ENCODE measurements at regions not wholly inside any gene's neighbourhood (a gene's known extent, or its start where the extent isn't known, plus 50 kb on each side); places are given as distances from the start of the nearest gene placed in this dataset.

DNA sequence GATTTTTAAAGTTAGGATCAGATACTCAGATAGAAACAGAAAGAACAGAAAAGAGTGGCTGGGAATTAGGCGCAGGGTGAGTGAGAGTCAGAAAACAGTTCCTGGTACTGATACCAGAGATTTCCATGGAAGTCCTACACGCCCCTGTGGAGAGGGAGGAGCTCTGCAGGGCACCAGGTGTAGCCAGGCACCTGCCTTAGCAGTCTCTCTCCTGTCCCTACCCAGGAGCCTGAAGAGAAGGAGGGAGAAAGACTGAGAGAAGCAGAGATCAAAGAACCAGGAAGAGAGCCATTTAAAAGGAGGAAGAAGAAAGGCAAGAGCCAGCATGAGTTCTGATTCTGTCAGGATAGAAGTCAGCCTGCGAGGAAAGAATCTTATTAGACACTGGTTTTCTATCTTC lies 65.0 kb downstream of the CBLN1 start:
- DNase-seq (ENCODE audit: low read depth in 2 of 2), result no peak

DNA sequence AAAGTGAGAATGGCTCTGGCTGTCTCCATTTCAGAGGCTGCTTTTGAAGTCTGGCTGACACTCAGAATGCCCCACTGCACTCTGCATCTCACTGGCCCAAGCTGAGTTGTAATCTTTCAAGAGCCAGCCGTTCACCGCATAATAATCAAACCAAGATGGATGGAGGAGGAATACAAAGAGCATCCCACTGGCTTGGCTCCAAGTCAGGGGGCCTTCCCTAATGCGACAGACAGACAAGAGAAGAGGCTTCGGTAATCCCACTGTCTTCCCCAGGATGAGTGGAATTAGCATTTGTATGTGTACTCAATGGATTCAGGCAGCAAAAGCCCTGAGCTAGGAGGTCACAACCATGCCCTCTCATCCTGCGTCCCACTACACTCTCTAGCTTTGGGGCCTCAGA lies 68.0 kb downstream of the CBLN1 start:
- DNase-seq (ENCODE audit: low read depth in 2 of 2), result no peak

DNA sequence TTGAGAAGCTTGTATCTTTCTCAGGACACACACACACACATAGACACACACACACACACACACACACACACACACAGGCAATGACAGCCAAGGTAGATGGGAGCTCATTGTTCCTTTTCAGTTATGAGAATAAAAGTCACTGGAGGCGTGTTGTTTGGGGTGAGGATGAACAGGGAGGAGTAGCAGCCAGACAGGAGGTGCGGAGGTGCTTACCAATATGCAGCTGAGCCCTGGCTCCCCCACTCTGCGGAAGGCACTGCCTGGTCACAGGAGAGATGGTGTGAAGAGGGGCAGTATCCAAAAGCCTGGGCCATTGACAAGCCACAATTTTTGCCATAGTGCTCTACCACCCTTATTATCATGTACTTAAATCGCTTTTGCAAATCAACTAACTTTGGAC lies 77.4 kb downstream of the CBLN1 start:
- no peak for DNase-seq (ENCODE audit: low read depth in 2 of 2)

DNA sequence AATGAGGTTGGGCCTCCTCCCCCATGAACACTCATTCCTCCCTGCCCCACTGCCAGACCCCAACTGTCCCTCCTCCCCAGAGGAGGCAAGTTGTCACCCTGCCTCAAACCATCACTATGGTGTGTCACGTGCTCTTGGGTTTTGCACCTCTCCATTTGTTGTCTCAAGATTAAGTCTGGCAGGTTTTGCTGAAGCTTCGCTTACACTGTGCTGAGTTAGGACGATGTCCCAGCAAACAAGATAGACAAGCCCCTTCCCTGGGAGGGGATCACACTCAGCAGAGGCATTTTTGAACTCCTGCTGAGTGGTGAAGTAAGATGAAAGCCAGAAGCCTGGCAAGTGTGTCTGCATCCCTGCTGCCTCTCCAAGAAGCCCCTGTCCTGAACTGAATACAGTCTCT lies 78.3 kb downstream of the CBLN1 start:
- no peak for DNase-seq (ENCODE audit: low read depth in 2 of 2)

DNA sequence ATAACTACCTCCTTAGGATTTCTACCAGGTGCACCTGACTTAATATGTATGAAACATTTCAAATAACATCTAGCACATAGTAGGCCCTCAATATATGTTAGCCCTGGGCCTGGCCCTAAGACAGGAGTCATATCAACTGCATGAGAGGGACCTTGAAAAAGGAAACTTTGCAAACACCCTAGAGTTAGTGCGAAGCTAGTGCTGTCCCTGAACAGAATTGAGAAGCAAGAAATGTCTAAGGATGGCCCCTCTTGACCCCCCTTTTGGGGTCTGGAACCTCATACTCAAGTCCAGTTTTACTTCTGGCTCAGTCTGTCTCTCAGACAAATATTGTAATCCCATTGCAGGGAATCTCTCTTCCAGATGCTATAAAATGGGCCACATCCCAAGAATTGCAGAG lies 80.5 kb downstream of the CBLN1 start:
- DNase-seq (ENCODE audit: low read depth in 2 of 2), result no peak

DNA sequence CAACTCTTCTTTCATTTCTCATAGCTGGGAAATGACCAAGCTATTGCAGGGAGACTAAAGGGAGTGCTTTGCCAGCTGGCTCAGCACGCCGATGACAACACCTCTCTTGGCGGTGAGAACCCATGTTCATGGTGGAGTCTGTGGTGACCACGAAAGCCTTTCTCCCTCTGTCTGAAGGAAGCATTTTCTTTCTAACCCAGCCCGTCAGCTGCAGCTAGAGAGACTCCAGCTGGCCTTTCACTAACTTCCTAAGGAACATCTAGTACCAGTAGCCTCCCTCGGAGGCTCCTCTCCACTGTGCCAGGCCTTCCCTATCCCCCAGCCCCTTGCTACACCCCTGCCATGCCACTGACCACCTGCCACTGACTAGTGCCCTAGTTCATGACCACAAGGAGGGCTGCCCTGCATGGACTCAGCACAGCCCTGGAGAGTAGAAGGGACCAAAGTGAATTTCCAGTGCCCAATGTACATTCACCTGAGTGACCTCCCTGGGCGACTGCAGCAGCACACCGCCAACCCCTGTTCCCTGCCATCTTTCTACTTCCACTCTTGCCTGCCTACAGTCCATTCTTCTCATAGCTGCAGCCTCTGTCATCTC lies 81.3 kb downstream of the CBLN1 start:
- DNase-seq (ENCODE audit: low read depth in 2 of 2), result no peak

DNA sequence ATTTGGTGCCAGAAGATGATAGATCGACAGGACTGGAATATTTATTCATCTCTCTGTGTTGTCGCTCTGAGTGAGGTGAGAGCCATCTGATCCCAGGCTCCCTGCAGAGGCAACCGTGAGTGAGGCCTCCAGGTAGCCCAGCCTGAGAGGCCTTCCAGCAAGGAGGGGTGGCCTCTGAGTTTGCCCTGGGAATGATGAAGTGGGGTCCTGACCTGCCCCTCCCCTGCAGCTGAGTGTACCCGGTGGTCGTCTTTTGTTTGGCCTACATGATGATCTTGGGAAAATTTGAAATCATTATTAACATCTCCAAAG lies 86.4 kb downstream of the CBLN1 start:
- no peak for DNase-seq (ENCODE audit: low read depth in 2 of 2)

DNA sequence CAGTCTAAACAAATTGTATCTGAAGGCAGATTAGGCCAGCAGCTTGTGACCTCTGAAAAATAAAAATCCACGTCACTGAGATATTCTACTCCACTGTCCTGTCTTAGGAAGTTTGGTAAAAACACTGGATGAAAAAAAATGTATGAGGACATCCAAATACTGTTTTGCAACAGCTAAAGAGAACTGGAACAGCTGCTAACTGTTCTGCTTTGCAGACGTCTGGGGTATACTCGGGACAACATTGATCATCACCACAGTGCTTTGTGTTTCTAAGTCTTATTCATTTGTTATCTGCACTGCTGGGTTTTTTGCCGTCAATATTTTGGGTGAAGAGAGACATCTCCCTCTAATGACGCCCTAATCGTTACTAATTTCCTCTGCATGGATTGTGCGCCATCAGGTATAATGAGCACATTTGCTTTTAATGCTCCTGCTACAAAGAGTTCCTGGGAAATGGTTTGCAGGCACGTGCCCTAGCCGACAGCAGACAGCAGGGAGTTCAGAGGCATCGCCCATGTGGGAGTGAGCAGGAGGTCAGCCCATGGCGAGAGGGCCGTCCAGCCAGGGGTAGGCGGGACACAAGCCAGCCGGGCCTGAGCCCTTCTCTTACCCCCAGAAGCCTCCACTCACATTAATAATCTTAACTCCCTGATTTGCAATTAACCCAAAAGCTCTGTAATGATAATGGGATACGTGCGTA lies 87.0 kb downstream of the CBLN1 start:
- no peak for DNase-seq (ENCODE audit: low read depth in 2 of 2)

DNA sequence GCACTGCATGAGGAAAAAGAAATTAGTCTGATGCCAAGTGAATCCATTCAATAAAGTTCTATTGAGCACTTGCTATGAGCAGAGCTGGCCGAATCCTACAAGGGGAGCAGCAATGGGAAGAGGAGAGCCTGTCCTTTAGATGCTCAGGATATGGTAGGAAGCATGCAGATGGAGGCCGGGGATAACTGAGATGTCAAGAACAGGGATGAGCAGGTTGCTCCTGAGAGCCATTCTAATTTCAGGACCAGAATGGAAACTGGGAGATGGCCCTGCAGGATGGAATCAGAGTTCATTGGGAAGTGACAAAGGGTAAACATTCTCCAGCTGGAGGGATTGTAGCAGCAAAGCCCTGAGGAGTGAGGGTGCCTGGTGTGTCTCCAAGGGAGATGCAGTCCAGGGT lies 88.0 kb downstream of the CBLN1 start:
- DNase-seq (ENCODE audit: low read depth in 2 of 2), result no peak

DNA sequence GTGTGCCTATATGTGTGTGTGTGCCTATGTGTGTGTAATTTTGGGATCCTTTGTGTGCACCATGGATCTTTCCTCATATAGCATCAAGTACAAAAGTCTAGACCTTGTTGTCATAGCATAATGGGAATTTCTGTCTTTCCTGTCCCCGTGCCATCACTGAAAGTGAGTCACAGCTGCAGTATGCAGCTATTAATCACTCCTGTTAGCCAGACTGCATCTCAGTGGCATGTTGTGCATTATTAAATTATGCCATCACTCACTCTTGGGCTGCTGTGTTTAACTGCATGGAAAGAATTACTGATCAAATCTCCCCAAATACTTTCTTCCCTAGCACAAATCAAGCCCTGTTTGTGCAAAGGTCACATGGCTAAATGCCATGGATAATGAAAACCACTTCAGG lies 92.4 kb downstream of the CBLN1 start:
- no peak for DNase-seq (ENCODE audit: low read depth in 2 of 2)

DNA sequence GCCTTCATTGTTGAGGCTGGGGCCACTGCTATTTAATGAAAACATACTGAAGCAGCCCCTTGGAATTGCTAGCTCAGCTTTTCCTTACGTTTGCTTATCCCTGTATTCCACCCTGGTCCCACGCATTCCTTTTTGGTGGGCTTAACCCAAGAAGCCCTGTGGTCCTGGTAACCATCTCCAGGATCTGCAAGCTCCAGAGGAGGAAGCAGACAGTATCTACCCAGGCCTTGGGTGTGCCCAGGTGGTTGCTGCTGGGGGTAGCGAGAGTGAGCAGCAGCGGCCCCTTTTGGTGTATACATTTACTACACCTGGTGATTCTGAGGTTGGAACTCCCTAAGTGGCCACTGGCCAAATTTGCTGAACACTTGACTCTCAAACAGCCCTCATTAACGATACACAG lies 97.7 kb downstream of the CBLN1 start:
- DNase-seq (ENCODE audit: low read depth in 2 of 2), result no peak

DNA sequence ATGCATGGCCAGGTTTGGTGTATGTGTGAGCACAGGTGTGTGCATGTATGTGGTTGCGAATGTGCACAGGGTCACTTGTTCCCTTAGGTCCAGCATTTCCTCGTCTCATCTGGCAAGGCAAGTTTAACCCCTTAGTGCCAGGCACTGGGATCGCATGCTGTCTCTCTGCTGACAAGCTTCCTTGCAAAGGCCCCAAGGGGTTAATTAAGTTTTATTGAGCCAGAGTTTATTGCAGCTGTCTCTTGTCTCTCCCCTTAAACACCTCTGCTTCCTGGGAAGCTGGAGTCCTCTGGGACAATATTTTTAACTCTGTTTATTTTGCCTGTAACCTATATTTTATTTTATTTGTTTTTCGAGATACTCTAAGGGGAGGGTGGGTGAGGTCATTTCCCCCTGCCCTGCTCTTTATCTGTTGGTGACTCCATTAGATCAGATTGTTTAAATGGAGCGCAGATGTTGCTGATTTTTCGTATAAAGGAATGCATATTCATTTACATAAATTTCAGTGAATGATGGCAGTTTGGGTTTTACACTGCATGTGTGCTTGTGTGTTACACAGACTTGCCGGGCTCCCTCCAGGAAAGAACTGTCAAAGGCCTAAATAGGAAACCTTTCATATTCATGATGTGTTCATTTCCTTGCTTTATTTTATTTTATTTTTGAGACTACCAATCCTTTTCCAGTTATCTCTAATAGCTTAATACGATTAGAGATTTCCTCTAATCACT lies 99.7 kb downstream of the CBLN1 start:
- DNase-seq (ENCODE audit: low read depth in 2 of 2), result no peak

DNA sequence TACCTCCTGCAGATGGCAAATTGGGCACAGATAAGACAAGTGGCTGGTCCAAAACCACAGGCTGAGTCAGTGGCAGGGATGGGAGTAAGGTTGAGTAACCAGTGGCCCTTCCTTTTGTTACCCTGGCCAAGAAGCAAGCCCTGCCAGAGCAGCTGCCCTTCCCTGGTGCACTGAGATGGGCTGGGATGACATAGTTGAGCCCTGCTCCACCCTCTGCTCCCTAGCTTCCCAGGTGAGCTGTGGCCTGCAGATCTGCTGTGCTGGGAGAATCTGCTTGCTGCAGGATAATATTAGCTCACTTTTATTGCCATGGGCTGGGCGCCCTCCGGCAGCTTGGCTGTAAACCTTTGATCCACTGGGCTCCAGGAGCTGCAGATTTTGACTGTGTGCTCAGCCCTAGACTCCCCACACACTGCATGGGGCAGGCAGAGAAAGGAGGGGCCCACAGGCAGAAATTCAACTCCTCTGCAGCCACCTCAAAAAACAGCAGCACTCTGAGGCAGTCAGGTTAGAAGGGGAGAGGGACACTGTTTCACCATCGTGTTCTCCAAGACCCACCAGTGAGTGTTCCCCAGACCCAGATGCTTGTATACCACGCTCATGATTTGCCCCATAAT lies 101.8 kb downstream of the CBLN1 start:
- DNase-seq (ENCODE audit: low read depth in 2 of 2), result no peak

DNA sequence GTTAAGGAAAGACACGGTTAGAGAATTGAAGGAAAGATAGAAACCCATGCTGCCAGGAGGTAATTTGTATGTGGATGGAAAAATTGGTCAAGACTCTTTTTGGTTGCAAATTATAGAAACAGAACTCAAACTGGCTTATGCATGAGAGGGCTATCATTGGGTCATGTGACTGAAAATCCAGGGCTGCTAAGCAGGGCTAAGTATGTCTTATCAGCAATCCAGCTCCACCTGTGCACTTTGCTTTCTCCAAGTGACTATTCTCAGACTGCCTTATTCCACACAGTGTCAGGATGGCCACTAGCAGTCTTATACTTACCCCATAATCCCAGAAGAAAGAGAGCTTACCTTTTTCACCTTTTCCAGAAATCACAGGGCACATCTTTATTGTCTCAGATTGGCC lies 113.5 kb downstream of the CBLN1 start:
- DNase-seq (ENCODE audit: low read depth in 2 of 2), result no peak

DNA sequence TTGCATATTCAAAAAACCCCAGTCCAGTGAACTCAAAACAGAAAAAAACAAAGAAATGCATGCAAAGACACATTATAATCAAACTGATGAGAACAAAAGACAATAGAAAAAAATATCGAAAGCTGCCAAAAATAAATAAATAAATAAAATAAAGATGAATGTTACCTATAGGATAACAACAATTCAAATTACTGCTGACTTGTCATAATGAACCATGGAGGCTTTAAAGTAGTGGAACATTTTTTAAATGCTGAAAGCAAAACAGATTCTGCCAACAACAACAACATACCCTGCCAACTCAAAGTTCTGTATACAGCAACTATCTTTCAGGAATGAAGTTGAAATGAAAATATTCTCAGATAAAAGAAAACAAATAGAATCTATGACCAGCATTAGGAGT lies 116.6 kb downstream of the CBLN1 start:
- no peak for DNase-seq (ENCODE audit: low read depth in 2 of 2)

DNA sequence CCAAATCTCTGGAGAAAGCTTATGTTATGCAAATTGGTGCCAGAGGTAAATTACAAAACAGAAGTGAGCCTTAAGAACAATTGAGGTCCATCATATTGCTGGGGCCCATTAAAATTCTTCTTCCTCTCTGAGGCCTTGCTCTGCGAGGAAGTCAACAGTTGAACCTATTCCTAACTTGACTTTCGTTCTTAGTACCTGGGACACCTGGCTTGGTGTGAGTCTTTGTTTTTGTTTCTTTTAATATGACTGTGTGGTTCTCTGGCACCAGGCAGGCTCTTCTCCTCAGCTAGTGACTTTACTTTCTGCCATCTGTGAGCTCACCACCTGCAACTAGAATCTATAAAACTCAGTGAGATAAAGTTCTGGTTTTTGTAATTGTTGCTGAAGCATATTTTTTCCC lies 120.4 kb downstream of the CBLN1 start:
- DNase-seq (ENCODE audit: low read depth in 2 of 2), result no peak

DNA sequence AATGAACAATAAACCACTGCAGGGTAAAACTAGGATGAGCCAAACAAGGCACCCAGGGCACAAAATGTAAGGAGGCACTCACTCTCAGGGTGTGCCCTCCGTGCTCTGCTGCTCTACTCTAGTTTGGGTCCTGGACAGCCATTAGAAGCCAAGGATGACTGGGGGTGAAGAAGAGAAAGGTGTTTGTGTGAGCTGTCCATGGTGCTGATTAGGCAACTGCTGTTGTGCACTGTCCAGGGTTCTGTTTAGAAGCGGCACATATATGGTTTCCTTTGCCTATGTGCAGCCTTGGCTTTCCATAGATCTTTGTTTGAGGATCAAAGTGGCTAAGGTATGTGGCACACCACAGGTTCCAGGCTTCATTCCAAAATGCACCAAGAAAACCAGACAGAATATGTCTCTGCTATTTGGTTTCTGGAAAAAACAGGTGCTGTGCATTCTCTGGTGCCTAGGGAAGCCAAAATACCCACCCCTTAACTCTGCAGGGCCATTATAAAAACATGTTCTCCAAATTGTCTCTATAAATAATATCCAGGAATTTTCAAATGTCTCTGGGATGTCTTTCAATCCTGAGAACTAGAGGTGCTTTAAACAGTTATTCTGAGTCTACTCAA lies 123.5 kb downstream of the CBLN1 start:
- peak; percentile 21 to 38 for DNase-seq (ENCODE audit: low read depth in 2 of 2)

DNA sequence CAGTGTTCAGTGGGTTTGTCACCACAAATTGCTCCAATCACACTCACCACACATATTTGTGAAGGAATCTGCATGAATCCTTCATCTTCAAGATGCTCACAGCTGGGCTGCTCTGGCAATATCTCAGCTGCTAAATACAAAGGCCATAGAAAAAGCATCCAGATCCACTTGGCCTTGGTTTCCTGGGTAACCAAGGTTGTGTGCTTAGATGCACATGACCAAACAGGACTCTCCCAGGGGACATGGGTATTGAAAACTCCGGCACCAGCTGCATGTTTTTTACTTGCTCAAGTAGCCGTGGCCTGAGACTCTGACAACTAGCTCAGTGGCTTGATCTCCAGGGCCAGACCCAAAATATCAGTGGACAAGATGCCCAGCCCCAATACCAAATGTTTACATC lies 131.3 kb downstream of the CBLN1 start:
- DNase-seq (ENCODE audit: low read depth in 2 of 2), result no peak

DNA sequence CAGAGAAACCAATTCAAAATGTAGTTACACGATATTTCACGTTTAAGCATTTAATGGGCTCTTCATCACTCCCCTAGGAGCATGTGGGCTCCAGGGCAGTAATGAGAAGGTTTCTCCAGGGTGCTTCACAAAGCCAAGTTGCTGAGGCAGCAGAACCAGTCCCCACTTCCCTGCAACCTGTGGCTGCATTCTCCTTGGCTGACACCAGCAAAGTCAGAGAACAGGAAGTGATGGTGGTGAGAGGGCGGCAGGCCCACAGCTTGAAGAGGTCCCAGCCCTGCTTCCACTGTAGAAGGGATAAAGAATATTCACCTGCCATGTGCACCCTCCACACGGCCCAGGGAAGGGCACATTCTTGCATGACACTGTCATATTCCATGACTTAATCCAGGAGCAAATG lies 133.2 kb downstream of the CBLN1 start:
- DNase-seq (ENCODE audit: low read depth in 2 of 2), result no peak

DNA sequence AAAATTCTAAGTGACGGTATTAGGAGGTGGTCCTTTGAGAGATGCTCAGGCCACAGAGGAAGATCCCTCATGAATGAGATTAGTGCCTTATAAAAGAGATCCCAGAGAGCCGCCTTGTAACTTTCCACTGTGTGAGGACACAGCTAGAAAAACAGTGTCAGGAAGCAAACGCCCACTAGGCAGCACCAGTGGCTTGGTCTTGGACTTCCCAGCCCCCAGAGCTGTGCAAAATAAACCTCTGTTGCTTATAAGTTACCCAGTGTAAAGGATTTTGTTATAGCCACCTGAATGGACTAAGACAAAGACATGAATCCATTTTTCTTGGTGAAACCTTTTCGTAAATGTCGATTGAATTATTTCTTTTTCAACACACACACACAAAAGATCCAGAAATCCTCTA lies 141.0 kb downstream of the CBLN1 start:
- no peak for DNase-seq (ENCODE audit: low read depth in 2 of 2)

DNA sequence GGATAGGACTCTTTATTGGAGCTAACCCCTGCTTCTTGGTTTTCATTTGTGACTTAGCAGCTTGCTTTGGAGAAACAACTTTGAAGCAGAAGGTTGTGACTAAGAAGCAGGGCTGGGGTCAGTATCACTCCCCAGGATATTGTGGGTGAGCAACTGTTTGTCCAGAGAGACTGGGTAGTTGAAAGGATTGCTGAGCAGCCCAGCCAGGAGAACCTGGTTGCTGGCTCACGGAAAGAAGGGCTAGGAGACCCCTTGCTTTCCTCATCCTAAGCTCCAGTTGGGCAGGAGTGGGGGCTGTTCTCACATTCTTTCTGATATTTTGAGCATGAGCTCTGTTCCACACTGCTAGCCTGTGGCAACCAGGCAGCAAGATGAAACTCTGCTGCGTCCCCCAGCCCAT lies 151.2 kb downstream of the CBLN1 start:
- no peak for DNase-seq (ENCODE audit: low read depth in 2 of 2)

DNA sequence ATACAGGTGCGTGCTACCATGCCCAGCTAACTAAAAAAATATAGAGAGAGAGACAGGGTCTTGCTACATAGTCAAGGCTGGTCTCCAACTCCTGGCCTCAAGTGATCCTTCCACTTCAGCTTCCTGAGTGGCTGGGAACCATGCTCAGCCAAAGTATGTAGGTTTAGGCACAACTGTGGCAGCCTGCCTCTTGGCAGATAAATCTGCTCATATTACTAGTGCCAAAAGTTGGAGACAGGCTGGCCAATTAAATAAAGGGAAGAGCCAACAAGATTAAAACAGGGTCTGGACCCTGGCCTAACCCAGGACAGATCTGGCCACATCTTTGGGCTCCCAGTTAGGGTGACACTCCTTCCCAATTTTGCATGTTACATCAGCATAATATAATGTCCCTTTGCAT lies 151.7 kb downstream of the CBLN1 start:
- DNase-seq (ENCODE audit: low read depth in 2 of 2), result no peak

DNA sequence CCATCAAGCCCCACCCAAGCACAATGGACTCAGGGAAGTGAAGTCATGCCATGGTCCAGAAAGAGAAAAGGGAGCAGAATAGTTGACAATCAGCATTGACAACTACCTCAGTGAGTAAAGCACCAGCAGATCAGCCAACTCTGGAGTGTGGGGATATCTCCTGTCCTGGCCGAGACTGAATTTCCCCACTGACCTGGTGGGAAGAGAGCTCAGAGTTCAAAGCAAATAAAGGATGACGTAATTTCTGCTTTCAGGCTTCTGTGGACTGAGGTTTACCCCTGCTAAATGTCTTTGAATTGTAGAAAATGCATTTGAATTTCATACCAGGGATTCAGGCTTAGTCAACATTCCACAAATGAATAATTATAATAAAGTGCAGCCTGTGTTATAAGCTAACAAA lies 152.9 kb downstream of the CBLN1 start:
- no peak for DNase-seq (ENCODE audit: low read depth in 2 of 2)
